SKM-1 (cell line): ENCODE measurements at regions not wholly inside any gene's neighbourhood (a gene's known extent, or its start where the extent isn't known, plus 50 kb on each side); places are given as distances from the start of the nearest gene placed in this dataset.
"Not testable (repeated sequence)": the region's sequence is repeated elsewhere in the genome, so short reads cannot be mapped to it uniquely, and the experiment has no call there.

ENCODE experiments used
- DNase-seq: peaks from one replicate; lab custom pipeline; 2025; ENCODE audit not compliant: unreplicated experiment; lab: John Stamatoyannopoulos, UW

GRCh38 chr2:67895227-67895941, 167.4 kb downstream of the C1D start:
- no peak for DNase-seq

DNA sequence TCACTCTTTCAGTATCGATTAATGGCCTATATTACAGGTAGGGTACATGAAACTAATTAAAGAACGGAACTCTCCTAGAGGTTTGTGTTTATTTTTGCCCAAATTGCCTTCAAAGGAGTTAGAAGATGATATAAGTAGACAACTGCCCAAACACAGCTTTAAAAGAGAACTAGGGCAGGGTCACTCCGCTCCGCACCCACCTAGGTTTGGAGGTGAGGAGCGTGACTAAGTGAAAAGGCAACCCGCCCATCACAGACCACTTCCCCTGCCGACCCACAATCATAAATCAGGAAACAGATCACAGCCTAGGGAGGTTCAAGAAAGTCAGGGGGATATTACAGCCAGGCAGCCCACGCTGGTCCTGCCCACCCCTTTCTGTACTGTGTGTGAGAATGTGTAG, 166.7 kb downstream of the C1D start:
- DNase-seq: no peak

DNA sequence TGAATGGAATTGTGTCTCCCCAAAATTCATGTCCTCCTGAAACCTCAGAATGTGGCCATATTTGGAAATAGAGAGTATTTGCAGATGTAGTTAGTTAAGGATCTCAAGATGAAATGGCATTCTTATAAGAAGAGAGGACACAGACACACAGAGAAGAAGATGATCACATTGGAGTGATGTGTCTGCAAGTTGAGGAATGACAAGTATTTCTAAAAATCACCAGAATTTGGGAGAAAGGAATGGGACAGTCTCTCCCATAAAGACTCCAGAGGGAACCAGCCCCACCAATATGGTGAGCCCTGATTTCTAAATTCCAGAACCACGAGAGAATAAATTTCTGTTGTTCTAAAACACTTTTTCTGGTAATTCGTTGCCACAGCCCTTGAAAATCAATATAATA, 166.3 kb downstream of the C1D start:
- DNase-seq: no peak

DNA sequence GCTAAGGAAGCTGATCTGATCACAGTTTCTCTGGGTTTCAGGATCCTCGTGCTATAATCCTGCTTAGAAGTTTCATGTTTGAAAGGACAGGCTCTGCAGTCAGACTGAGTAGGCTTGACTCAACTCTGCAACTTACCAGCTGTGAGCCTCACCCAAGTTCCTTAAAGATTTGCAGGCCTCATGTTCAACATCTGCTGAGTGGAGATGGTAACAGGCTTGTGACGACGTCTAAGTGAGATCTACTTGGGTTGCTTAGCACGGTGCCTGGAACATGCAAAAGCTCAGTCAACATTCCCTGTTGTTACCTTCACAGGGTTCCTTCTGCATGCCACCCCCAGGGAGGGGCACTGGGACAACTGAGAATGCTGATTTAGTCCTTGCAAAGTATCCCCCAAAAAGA, 164.2 kb downstream of the C1D start:
- no peak for DNase-seq

DNA sequence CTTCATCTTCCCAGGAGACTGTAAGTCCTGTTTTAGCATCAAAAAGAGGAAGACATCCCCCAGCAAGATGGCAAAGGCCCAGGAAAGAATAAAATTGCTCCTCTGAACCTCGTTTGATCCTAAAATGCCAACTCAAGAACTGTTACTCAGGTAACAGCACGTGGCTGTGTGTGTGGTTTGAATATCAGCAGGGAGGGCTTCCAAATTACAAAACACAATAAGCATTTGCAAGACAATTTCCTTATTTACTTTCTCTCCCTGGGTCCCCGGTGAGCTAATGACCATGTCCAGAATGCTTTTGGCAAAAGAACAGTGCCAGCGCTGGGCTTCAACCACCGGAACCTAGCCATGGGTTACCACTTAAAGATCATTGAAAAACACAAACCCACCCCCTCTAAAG, 163.6 kb downstream of the C1D start:
- no peak for DNase-seq

DNA sequence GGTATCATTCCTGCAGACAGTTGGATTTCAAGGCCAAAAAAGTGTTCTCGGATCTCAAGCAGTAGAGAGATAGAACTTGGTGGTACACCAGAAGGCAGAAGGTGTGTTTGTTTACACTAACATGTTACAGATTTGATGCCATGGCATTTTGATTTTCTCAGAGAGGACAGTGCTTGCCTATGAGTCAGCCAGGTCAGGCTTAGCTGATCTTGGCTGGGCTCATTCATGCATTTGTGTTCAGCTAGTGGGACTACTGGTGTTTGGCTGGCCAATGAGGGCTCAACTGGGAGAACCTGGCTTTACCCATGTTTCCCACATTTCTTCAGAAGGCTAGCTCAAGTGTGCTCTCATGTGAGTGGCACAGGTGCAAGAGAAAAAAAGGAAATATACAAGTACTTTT, 162.0 kb downstream of the C1D start:
- DNase-seq: no peak

DNA sequence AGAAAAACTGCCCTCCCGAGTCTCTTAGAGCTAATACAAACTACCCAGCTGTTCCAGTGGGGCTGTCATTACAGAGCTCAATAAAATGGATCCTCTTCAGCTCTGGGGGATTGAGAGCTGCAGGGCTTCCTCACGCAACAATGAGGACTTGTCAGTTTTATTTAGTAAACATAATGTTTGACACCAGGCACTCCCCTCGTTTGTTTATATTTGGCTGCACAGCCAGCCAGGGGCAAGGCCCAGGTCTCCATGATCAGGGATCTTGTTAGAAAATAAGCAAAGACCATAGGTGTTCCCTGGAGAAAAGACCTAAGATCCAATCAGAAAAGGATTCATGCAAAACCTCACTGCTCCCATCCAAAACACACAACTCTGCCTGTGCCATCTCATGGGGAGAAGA, 158.2 kb downstream of the C1D start:
- DNase-seq: no peak

DNA sequence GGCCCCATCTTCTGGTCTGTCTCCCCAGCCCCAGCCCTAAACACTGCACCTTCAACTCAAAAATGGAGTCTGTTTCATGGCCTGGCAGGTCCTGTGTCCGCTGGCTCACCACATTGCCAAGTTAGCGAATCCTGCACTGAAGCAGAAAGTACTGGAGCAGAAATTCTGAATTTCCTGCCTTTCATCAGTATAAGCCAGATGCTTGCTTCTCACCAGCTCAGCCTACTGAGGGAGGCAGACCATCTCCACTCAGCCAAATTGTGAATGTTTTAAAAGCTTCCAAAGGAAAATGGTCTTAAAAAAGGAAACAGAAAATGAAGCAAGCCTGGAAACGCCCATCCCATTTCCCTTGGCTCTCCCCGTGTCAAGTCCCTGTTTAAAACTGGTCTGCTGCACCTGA, 157.8 kb downstream of the C1D start:
- DNase-seq: no peak

DNA sequence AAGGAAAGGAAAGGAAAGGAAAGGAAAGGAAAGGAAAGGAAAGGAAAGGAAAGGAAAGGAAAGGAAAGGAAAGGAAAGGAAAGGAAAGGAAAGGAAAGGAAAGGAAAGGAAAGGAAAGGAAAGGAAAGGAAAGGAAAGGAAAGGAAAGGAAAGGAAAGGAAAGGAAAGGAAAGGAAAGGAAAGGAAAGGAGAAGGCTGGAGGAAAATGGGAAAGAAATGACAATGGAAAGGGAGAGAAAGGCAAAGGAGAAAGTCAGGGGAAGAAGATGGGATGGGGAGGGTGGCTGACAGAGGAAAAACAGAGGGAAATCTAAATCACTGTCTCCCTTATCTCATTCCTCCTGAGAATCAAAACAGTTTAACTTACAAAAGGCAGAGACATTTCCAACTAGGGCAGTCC, 156.3 kb downstream of the C1D start:
- not testable (repeated sequence) for DNase-seq

DNA sequence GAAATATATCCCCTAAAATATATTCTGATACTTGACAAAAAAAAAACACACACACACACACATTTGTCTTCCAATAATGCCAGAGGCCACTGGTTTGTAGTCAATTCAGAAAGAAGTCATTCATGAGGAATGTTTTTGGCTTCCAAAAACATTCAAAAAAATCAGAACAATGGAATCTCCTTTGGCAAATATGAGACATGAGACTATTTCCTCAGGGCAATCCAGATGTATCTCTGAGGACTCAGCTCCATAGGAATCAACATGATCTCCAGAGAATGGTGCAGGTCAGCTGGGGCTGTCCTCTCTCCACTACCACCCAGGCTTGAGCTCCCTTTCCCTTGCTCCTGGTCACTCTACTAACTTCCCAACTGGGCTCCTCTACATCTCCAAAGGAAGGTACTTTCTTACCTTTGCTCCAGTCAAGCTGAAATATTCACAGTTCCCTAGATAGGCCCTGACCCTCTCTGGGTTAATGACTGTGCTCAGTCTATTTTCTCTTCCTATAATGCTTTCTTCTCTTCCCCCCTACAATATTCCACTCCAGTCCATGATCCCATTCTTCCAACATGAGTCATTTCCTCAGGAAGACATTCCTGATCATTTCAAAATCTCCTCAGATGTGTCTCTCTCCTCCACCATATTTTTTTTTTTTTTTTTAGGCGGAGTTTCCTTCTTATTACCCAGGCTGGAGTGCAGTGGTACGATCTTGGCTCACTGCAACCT, 145.3 kb downstream of the C1D start:
- DNase-seq: no peak

DNA sequence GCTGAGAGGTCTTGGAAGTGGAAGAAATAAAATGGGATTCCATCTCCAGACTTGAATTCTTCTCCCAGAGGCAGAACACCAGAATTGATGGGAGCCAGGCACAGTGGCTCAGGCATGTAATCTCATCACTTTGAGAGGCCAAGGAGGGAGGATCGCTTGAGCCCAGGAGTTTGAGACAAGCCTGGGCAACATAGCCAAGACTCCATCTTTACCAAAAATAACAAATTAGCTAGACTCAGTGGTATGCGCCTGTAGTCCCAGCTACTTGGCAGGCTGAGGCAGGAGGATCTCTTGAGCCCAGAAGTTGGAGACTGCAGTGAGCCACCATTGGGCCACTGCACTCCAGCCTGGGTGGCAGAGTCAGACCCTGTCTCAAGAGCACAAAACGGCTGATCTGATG, 144.3 kb downstream of the C1D start:
- no peak for DNase-seq

DNA sequence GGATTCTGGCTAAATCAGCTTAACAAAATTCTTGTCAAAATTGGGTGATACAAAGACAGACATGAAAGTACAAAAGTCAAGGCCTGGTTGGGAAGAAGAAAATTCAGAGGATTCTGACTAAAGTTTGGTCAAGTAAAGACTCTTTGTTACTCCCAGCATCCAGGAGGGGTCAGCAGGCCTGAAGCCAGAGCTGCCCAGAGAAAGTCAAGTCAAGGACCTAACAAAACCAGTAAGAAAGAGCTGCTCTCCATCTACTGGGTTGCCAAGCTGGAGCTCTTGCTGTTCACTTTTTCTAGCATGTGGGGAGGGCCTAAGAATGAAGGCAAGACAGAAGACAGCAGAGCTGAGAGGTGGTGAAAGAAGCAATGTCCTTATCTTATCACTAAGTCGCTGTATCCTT, 143.3 kb downstream of the C1D start:
- no peak for DNase-seq

DNA sequence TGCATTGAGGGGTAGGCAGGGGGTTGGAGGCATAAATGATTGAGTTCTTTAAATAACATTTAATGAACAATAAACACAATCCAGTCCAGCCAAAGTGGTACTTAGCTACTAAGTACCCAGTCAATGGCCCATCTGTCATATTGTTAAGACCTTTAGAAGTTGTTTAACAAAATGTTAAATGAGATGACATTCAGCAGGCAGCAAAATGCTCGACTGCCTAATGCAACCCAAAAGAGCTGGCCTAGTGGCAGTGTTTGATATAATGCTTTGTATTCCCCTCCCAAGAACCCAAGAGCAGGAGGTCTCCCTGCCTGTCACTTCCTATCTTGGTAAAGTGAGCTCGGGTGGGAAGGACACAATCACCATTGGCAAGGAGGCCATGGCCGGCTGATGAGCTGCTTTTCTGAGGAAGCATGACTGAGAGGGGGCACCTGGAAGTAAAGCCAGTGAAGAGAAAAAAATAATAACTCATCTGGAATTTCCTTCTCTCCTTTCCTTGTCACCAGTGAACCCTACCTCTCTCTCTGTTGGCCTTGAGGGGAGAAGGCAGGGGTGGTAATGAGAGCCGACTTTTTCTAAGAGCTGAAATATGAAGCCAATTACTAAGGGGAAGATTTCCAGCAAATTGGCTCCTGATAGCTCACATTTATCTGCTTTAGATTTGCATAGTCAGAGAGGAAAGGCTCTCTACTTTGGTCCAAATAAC, 140.6 kb downstream of the C1D start:
- no peak for DNase-seq

DNA sequence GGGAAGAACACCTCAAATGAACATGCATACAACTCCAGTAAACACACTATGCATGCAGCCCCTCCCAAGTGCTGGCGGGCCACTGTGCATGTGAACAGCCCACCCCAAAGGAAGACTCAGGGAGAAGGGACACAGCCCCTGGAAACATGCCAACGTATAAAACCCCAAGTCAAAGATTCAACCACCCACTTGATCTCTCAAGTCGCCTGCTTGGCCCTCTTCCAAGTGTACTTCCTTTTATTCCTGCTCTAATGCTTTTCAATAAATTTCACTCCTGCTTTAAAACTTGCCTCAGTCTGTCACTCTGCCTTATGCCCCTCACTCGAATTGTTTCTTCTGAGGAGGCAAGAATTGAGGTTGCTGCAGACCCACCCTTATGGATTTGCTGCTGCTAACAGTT, 139.1 kb downstream of the C1D start:
- DNase-seq: no peak

DNA sequence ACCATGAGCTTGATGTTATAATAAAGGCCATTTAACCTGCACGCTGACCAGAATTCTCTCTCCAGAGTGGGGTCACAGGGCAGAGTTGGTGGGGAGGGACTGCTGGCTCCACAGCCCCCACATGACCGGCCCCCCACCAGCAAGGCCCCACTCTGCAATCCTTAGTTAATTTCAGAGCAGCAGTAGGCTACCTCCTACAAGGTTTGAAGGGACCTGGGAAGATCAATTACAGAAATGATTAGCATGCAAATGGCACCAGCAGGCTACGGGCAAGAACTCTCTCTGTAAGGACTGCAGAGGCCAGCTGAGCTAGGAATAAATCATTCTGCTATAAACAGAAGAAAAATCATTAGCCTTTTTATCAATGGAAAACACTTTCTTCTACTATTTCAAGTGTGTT, 135.3 kb downstream of the C1D start:
- no peak for DNase-seq

GRCh38 chr2:67930156-67930555, 132.6 kb downstream of the C1D start:
- DNase-seq: no peak

DNA sequence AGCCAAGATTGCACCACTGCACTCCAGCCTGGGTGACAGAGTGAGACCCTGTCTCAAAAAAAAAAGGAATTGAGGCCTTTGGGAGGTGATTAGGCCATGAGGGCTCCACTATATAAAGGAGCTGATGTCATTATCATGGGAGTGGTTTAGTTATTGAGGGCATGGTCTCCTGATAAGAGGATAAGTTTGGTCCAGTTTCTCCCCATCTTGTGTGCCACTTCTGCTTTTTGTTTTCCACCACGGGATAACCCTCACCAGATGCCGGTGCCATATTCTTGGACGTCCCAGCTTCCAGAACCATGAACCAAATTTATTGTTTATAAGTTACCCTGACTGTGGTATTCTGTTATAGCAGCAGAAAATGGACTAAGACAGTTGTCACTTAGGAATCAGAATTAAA, 125.8 kb downstream of the C1D start:
- DNase-seq: no peak

- no peak for DNase-seq
Measured at GRCh38 chr2:67938053-67938452, 124.8 kb downstream of the C1D start.

- DNase-seq: no peak
Measured at GRCh38 chr2:67945056-67945455, 117.7 kb downstream of the C1D start.

DNA sequence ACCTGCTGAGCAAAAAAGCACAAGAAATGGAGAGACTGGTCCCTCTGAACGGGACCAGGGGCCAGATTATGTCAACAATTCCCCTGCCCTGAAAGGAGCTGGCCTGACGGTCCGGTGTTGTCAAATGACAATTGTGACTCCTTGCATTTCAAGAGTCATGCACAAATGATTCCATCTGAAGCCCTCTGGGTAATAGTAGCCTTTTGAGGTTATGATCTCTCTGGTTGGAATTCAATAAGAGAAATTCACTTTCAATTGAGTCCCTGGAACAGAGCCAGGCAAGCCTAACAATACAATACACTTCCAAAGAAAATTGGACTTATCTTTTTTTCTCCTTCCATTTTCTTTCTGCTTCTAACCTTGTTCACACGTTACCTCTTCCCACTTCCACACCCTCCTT, 116.9 kb downstream of the C1D start:
- DNase-seq: no peak

DNA sequence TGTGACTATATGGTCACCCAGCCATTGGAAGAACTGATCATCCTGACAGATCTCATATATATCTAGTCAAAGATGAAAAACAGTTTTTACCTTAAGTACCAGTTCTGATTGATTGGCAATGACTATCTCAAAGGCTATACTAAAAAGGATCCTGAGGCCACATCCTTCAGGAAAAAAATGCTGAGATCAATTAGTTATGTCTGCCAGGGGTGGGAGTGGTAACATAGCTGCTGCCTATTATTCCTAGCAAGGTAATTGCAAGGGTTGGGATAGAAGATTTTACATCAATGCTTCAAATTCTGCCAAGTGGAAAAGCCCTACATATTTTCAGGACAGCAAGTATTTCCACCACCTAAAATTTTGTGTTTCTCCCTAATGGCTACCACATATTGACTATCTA, 114.7 kb downstream of the C1D start:
- DNase-seq: no peak

DNA sequence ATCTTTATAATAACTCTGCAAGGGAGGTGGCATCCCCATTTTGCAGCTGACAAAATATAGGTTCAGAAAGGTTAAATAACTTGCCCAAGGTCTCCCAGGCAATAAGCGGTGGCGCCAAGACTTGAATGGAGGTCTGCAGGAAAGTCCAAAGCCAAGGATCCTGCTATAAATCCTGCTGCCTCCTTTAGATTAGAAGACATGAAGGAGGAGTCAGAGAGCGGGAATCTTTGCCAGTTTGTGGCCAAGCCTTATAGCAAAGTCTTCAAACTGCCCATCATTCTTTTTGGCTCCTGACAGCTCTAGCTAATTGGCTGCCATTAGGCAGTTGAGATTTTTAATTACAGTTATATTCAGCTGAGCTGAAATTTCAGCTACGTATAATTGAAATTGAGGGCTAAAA, 114.3 kb downstream of the C1D start:
- no peak for DNase-seq
